Stomach (tissue), 4 donors: ENCODE measurements at regions not wholly inside any gene's neighbourhood (a gene's known extent, or its start where the extent isn't known, plus 50 kb on each side); places are given as distances from the start of the nearest gene placed in this dataset.

Experiments
- CTCF ChIP-seq, 7 experiments: fragments of 450-650 bp in 4 of 7; fragments of 200-600 bp in 3 of 7; sonication (generic) in 3 of 7; IDR thresholded peaks; one replicate each; pipeline ENCODE4 v1.5.1; 2016 to 2019; ENCODE audit warnings: antibody characterized with exemption in 7 of 7, control low read depth in 2 of 7, mild to moderate bottlenecking in 1 of 7
- EP300 ChIP-seq: sonication (generic); formaldehyde crosslinking; IDR thresholded peaks from one replicate; pipeline ENCODE4 v1.6.1; 2017; ENCODE audit warnings: antibody characterized with exemption
- POLR2A ChIP-seq, 4 donors: fragments of 450-650 bp; IDR thresholded peaks; one replicate each; pipeline ENCODE4 v1.6.1; 2016; ENCODE audit warnings: antibody characterized with exemption in 4 of 4, control low read depth in 2 of 4, mild to moderate bottlenecking in 1 of 4, moderate library complexity in 1 of 4
- POLR2AphosphoS5 ChIP-seq, 3 donors: sonication (generic); formaldehyde crosslinking; IDR thresholded peaks; one replicate each; pipeline ENCODE4 v1.6.1; 2016; ENCODE audit warnings: antibody characterized with exemption in 3 of 3

DNA sequence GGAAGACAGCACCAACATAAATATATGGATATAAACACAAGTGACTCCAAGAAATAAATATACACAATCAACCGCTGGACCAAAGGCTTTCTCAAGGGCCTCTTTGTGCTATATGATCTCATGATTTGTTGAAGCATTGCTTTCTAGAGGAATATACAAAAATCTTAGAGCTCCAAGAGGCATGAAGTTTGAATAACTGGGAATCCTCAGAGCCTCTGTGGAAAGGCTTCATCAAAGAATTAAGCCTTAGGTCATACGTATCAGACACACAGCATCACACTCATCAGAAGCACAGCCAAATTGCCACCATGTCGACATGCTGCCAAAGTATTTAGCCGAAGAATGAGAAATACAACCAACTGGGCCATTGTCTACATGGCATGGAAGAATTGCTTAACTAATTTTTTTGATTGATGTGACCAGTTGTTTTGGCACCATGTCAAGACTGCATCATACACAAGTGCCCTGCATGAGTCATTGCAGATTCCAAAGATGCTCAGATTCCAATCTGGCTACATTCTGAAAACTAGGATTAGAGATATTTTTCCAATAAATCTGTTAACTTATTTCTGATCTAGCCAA lies 860.6 kb upstream of the ZEB2 start:
- TF ChIP-seq CTCF (IDR thresholded peaks at IDR 0.05) (no peak), POLR2AphosphoS5 (IDR thresholded peaks at IDR 0.05) (no peak), POLR2A (IDR thresholded peaks at IDR 0.05) (no peak), EP300 (no peak)
